ENCODE measurements at regions not wholly inside any gene's neighbourhood (a gene's known extent, or its start where the extent isn't known, plus 50 kb on each side); places are given as distances from the start of the nearest gene placed in this dataset.

DNA sequence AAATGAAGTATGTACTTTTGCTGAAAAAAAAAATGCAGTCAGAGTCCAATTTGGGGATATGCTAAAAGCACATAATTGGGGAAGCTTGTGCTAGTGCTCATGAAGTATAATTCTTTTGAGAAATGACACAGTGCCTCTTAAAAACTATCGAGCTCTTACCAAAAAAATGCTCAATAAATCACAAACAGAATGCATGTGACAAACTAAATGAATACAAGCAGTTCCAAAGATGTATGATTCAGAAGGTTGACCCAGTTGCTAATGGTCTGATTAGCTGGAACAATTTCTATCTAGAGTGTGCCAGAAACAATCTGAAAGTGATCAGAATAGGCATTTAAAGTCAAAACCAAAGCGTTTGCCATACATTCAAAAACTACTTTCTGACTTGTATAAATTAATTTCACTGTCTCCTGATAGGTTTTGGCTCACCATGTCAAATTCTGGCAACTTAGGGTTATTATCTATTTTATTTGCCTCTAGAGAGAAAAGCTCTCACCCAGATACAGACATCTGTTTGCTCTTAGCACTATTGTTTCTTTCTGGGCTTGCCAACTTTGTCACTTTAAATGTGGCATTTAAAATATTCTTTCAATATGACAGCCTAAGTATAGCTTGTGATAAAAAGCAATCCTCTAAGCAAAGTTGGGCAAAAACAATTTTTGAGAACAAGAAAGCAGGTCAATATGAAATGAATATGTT lies 114.7 kb upstream of the AHR start:
- DNase-seq = no peak

DNA sequence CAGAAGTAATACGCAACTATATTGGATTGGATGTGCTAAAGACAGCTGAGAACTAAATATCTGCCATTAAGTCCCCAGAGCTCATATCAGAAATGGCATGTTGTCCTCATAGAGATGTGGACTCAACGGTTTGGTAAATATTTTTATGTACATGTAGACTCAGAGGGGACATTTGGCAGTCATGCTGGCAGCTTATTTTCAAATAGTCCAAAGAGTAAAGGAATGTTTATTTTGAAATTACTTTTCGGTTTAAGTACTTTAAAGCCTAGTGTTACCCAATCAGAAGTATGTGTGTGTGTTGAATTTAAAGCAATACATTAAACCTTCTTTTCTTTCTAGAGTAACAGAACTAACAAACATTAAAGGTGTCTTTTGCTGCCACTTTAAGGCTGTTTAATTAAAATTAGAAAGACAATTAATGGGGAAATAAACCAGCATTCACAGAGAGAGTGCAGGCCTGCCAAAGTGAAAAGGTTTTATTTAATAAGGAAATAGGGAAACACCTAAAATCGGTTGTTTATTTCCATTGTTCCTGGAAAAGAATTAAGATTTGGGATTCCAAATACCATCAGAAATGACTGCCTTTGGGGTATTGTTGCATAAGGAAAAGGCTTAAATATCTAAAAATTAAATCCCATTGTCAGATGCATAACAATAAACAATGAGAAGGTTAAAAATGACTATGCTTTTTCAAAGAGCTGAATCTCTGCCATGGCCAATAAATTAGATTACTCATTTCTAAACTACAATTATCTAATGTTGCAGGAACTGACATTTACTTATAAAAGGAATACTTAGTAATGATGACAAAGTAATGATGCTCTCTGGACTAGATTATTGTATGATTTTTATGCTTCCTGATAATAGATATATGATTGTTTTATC lies 113.4 kb upstream of the AHR start:
- DNase-seq = peak; percentile 9

DNA sequence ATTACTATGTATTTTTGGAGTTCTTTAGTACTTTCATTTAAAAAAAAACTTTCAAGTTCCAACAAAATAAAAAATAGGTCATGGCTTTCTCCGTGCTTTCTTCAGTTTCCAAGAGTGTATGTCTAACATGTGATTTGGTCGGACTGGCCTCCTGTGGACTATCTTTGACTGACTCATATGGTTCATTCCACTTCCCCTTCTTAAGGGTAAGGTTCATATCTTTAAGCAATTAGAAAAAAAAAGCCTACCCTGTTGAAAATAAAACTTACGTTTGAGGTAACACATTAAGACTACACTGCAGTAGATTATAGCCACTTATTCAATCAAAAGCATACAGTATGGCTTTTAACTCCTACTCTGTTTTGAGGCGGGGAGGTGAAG lies 112.8 kb upstream of the AHR start:
- peak; percentile 53 for DNase-seq

- no peak for DNase-seq
These were observed 111.5 kb upstream of the AHR start for GRCh38 chr7:17186745-17187530.

- DNase-seq = no peak
These were observed 103.8 kb upstream of the AHR start for GRCh38 chr7:17194656-17195055.

GRCh38 chr7:17195576-17195975 lies 102.9 kb upstream of the AHR start:
- no peak for DNase-seq

- DNase-seq = no peak
These were observed 92.5 kb upstream of the AHR start for GRCh38 chr7:17205910-17206309.

GRCh38 chr7:17206349-17206905 lies 92.0 kb upstream of the AHR start:
- no peak for DNase-seq

GRCh38 chr7:17207220-17207619 lies 91.2 kb upstream of the AHR start:
- DNase-seq = no peak

DNA sequence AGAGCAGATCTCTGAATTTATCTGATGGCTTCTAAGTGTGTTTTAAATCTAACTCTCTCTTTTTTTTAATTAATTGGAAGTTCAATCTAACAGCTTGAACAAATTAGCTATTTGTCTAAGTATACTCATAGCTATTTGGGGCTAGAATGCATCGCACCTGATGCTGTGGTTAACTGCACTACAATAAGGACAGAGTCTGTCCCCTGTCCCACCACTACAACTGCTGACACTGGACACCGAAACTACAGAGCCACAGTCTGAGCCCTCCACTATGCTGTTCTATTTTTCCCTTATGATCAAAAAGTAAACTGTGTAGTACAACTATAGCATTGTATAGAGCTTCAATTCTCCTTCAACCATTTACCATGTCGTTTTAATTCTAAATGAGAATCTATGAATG lies 89.4 kb upstream of the AHR start:
- DNase-seq = no peak

GRCh38 chr7:17211307-17211836 lies 87.1 kb upstream of the AHR start:
- DNase-seq = no peak

DNA sequence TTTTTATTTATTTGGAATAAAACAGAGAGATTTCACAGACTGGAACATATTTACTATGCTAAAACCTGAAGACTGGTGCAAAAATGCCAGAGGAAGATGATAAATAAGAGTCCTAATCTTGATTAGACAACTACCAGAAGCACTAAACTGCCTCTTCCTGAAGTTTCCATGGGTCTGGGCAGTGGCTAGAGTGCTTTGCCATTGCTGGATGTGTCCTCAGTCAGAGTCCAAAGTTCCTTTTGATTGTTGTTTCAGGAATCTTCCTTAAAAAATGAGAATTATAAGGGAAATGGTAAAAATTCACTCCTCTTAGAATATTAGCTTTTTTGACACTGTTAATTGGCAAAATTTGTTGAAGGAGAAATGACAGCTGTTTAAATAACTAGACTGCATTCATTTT lies 86.3 kb upstream of the AHR start:
- no peak for DNase-seq

- DNase-seq = no peak
These were observed 70.5 kb upstream of the AHR start for GRCh38 chr7:17227766-17228490.

DNA sequence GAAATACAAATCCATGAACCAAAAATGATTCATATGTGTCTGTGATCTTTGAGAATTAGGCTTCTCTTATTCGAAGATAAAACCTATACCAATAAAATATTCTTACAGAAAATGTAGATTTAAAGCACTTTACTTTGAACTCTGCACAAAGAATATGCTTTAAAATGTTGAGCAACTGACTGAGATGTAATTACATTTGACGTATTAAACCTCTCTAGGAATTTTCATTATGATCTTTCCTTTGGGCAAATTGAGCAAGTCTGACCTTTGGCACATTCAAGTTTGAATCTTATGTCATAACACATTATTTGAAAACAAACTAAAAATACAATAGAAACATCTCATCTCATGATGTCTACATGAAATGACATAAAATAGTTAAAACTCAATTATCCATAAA lies 69.2 kb upstream of the AHR start:
- DNase-seq = no peak

DNA sequence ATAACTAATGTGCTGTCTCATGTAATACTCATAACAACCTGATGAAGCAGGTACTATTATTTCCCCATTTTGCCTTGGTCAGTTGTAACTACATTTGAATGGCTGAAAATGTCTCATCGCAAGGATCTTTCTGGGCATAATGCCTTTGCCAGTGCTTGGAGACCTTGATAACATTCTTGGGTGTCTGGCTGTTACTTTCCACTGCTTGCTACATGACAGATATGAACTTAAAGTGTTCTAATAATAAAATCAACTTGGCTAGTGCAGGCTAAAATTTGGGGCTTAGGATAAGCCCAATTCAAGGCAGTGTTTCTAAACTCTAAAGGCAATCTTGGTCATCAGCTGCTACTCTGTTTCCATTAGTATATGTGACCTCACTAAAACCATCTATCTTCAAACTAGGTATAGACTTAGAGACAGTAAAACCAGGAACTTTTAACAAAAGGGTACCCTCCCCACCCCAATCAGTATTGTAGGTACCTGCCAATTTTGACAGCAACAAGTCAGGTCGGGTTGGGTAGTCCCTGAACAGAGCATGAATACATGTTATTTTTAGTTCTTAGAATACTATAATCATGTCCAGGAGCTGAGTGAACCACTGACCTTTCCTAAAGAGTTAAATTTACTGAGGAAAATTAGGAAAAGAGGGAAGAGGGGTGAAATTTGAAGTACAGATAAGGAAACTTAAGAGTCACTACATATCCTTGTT lies 68.2 kb upstream of the AHR start:
- DNase-seq = no peak

- peak; percentile 22 for DNase-seq
These were observed 64.8 kb upstream of the AHR start for GRCh38 chr7:17233603-17234002.

DNA sequence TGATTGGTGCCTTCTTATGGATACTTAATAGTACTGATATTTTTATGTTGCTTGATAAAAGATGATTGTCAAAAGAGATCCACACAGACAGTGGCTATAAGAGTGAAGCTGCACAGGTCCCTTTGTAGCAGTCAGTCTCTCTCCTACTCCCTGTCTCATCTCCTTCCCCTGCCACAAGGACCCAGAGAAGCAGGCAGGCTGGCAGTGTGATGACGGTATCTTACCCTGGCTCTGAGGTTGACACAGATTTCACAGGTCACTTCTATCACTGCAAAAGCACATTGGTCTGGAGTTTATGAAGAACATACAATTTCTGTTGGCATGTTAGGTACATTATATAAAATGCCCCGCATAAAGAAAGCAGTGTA lies 64.4 kb upstream of the AHR start:
- DNase-seq = peak; percentile 80

- peak; percentile 93 for DNase-seq
These were observed 63.9 kb upstream of the AHR start for GRCh38 chr7:17234398-17235031.

DNA sequence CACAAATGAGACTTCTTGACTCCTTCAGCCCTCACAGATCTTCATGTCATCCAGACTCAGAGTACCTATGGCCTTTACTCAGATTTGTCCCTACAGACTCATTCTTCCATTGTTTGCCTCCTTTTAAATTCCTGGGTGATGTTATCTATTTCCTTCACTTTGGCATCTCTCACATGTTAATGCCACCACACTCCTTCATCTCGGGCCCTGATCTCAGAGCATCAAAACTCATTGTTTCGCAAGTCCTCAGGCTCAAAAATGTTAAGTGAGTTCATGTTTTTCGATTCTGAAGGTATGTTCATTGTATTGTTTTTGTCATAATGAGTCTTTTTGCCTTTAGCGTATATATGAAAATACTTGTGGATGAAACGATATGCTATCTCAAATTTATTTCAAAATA lies 62.3 kb upstream of the AHR start:
- no peak for DNase-seq

DNA sequence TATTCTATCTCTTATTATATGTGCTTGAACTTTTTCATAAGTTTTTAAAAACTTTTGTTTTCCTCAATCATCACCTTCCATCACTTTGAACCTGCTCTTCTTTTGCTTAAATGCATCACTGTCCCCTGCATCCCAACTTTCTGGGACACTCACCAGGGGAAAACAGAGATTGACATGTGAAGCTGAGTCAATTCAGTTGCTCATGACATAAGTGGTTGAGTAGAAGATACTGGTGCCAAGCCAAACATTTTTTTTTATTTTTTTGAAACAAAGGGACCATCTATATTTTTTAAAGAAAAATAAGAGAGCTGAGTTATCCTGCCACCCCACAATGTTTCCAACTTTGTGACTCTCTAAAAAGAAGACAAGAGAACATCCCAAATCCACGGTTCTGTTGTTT lies 61.8 kb upstream of the AHR start:
- DNase-seq = no peak

DNA sequence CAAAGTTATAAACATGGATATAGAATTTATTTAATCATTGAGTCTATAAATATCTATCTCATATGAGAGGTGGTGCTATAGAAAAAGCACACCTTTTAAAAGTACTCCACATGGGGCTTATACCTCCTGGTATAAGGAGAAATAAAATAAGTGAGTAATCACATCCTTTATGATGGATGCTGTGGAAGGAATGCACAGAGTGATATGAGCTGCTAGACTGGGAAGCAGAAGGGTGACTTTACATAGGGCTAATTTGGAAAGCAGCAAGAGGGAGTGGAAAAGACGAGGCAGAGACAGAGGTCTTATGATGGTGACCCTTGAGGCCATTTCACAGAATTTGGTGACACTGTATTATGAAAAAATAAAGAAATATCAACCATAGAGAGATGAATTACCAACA lies 59.4 kb upstream of the AHR start:
- no peak for DNase-seq
